ENCODE measurements at regions not wholly inside any gene's neighbourhood (a gene's known extent, or its start where the extent isn't known, plus 50 kb on each side); places are given as distances from the start of the nearest gene placed in this dataset.

DNA sequence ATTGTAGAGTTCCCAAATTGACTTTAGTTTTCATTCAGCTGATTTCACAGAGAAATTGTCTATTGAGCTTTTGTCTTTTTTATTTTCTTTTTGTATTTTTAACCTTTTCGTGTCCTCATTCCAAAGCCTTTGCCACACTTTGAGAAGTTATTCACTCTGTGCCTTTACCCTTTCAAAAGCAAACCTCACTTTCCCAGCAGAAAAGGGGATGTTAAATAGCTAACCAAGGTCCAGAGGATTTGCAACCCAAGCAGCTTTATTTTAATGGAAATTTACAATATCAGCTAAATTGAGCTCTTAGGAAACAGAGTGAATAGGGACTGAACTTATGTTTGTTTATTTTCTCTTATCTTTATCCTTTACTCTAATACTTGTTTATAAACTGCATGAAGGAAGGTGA lies 428.8 kb downstream of the PCDH7 start:
- Histone ChIP-seq H3K36me3 (ENCODE audit: control insufficient read depth in 2 of 4, insufficient read depth in 4 of 4, low read length in 3 of 4) (no peaks in the 10 kb centered on the region), H3K4me3 (ENCODE audit: extremely low read depth in 1 of 4, insufficient read depth in 2 of 4, low read depth in 3 of 4, low read length in 4 of 4) (no peak overlapping the region), H2AFZ (ENCODE audit: low read length) (no peak overlapping the region), H3K4ac (replicated peaks; ENCODE audit: insufficient read length, low read depth, low read length) (no peak overlapping the region), H2AK5ac (ENCODE audit: low read depth, low read length) (no peak overlapping the region), H2BK5ac (ENCODE audit: low read depth, low read length) (no peak overlapping the region), H4K5ac (ENCODE audit: insufficient read length, low read depth, low read length) (no peak overlapping the region), H3K23me2 (ENCODE audit: low read depth, low read length) (no peaks in the 10 kb centered on the region), H2BK12ac (ENCODE audit: low read depth, low read length) (no peak overlapping the region), H3K9ac (replicated peaks in 1 of 4; ENCODE audit: extremely low read depth in 1 of 4, low read depth in 3 of 4, low read length in 3 of 4) (no peak overlapping the region), H3K56ac (replicated peaks; ENCODE audit: insufficient read length, low read depth, low read length) (no peak overlapping the region), H3K27me3 (replicated peaks in 1 of 4; ENCODE audit: control insufficient read depth in 3 of 4, extremely low read depth in 1 of 4, insufficient read depth in 3 of 4, low read length in 3 of 4) (no peaks in the 10 kb centered on the region), H3K23ac (ENCODE audit: insufficient read length) (no peak overlapping the region), H4K8ac (ENCODE audit: extremely low read depth, insufficient read depth, low read length) (no peak overlapping the region), H2BK15ac (ENCODE audit: low read length) (no peak overlapping the region), H3K18ac (ENCODE audit: extremely low read depth, low read length) (no peak overlapping the region; the same call in 1 of the 2 replicates), H2BK20ac (ENCODE audit: low read length) (no peak overlapping the region), H3K9me3 (ENCODE audit: insufficient read depth in 2 of 2, low read depth in 1 of 2, low read length in 1 of 2) (no peaks in the 10 kb centered on the region), H4K91ac (replicated peaks; ENCODE audit: insufficient read length, low read length) (no peak overlapping the region), H4K20me1 (replicated peaks in 1 of 2; ENCODE audit: control insufficient read depth in 1 of 2, insufficient read depth in 2 of 2, low read length in 2 of 2) (no peaks in the 10 kb centered on the region), H3K14ac (ENCODE audit: insufficient read length) (no peak overlapping the region), H3K4me2 (ENCODE audit: insufficient read depth in 1 of 2, low read depth in 2 of 2, low read length in 2 of 2) (no peak overlapping the region), H2BK120ac (replicated peaks; ENCODE audit: low read depth, low read length) (no peak overlapping the region), H3K79me1 (ENCODE audit: low read depth, low read length) (no peaks in the 10 kb centered on the region), H3K79me2 (ENCODE audit: control insufficient read depth in 1 of 2, insufficient read depth in 2 of 2, low read length in 2 of 2) (no peaks in the 10 kb centered on the region), H3K27ac (ENCODE audit: low read depth, low read length) (no peak overlapping the region), H3K4me1 (replicated peaks in 1 of 4; ENCODE audit: control insufficient read depth in 3 of 4, insufficient read depth in 4 of 4, low read length in 3 of 4) (peaks cover 0 to 9% (median 0%) of the 10 kb centered on the region in 4 experiments; a peak in 1 of 7 replicates)
- TF ChIP-seq EZH2 (IDR thresholded peaks at IDR 0.05; ENCODE audit: low read depth, low read length, severe bottlenecking) (no peak), RXRA (IDR thresholded peaks at IDR 0.05; ENCODE audit: insufficient read depth, low read depth, low read length) (no peak), MAFK (IDR thresholded peaks at IDR 0.05; ENCODE audit: low read depth, low read length) (0 out of 2 replicates have a peak, but pooled peaks have one; percentile 2), RNF2 (IDR thresholded peaks at IDR 0.05; ENCODE audit: borderline replicate concordance, low read depth, low read length, missing control alignments, poor library complexity, severe bottlenecking) (no peak)
- ChIA-PET POLR2A (ENCODE audit: partially characterized antibody) (no interaction called here), CTCF (ENCODE audit: partially characterized antibody) (no interaction called here)
- 21% methylated on average over 1 of the region's 1 CpG; no CpG with 5 or more reads in 1 of the 2 experiments for WGBS, 2 experiments (ENCODE audit: extremely low coverage in 1 of 2, insufficient coverage in 1 of 2, insufficient read length in 1 of 2, insufficient replicate concordance in 2 of 2, low coverage in 1 of 2, low lambda C conversion rate in 2 of 2, missing lambda C conversion rate in 1 of 2)
- peak; percentile 24 for FAIRE-seq
- no peak for DNase-seq (ENCODE audit: low read depth in 1 of 2, low spot score in 2 of 2)
